ENCODE measurements at regions not wholly inside any gene's neighbourhood (a gene's known extent, or its start where the extent isn't known, plus 50 kb on each side); places are given as distances from the start of the nearest gene placed in this dataset.

DNA sequence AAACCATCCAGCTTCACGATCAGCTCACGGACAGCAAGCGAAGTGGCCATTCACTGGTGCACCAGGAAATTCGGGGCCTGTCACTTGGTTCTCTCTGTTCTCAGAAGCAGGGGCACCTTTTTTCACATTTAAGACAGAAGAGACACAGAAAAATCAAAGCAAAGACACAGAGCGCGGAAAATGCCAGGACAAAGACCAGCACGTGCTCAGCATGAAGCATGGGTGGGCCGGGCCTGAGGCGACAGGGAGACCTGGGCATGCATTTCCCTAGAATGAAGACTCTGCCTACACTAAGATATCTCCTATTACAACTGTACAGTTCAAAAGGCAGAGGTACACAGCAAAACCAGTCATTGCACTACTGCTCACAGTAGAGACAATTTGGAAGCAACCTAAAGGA is 117.4 kb upstream of the ID2 start:
- no peak for DNase-seq

GRCh38 chr2:8565399-8566154 is 116.3 kb upstream of the ID2 start:
- DNase-seq, result no peak

DNA sequence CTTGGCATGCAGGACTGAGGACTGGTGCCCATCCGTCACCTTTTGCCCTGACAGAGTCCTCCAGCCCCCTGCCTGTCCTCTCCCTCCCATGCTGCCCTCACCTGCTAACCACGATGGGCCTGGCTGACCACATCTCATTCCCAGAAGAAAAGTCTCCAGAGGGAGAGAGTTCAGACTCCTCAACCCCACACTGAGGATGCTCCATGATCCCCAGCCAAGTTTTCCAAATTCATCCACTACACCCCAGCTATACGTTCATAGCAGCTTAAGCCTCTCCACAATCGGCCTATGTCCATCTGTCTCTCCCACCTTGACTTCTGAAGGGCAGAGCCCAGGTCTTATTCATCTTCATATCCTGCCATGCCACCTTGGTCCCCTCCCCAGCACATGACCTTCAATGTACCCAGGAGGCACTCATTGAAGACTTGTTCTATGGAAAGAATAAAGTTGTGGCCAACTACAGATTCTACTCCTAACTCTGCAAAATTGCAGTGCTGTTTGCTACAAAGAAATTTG is 115.6 kb upstream of the ID2 start:
- no peak for DNase-seq

DNA sequence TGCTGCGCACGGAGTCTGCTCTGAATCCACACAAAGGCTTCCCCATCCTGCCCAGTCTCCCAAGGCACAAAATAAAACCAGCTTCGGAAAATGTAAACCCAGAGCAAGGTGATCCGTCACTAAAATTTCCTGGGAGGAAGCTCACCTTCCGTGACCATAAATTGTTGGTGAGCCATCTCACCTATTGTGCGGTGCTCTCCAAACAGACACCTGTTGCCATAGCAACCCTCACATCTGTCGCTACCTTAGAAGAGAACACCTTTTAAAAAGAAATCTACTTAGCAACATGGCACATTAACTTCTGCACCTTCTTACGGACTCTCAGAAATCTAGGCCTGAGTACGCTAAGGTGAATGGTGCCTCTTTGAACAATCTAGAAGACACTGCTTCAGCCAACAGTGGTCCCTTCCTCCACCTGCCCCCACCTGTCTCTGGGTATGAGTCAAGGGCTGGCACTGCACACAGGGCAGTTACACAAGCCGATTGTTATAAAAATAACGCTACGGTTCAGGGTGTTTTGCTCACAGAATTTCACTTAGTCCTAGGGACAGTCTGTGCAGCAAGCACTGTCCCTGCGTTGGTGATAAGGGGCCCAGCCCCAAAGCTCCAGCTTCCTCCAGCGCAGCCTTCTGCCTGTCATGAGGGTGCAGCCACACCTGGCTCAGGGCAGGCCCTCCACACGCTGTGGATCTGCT is 114.9 kb upstream of the ID2 start:
- DNase-seq, result no peak

GRCh38 chr2:8567469-8568260 is 114.2 kb upstream of the ID2 start:
- DNase-seq, result no peak

DNA sequence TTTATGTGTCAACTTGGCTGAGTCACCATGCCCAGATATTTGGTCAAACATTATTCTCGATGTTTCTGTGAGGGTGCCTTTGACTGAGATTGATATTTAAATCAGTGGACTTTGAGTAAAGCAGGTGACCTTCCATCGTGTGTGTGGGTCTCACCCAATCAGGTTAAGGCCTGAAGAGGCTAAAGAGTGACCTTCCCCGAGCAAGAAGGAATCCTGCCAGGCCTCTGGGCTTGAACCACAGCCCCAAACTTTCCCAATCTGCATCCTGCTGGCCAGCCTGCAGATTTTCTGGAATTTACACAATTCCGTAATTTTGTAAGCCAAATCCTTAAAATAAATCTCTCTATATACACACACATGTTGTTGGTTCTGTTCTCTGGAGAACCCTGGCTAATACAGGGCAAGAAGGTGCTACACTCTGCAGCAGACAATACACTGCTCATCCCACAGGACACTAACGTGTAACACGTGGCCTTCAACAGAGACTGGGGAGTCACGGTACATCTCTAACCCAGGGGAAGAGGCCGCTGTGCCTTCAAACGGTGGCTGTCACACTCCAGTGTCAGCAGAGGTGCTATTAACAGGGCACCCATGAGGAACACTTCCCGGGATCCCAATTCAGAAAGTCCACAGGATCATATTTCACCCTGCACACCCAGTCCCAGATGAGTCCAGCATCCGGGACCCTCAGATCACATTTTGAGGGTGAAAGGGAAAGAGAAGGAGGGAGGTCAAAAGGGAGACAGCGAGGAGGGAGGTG is 113.1 kb upstream of the ID2 start:
- no peak for DNase-seq

GRCh38 chr2:8569332-8569930 is 112.4 kb upstream of the ID2 start:
- no peak for DNase-seq

GRCh38 chr2:8570637-8571036 is 111.2 kb upstream of the ID2 start:
- no peak for DNase-seq

DNA sequence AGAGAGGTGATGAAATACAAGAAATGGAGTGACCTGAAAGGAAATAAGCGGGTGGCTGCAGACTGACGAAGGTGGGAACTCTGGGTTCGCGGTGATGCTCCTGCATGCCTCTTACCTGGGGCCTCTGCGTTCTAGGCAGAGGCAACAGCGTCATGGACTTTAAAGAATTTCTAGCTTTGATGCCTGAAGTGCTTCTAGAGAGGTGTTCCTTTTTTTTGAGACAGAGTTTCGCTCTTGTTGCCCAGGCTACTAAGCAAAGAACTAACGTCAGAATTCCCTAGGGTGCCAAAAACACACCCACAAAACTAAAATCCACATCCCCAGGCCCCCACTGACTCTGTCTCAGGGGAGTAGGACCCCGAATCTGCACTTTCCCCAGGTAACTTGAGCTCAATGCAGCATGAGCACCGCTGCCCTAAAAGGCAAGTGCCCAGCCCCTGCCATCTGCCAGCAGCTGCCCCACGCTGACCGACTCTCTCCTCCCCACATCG is 110.5 kb upstream of the ID2 start:
- no peak for DNase-seq

DNA sequence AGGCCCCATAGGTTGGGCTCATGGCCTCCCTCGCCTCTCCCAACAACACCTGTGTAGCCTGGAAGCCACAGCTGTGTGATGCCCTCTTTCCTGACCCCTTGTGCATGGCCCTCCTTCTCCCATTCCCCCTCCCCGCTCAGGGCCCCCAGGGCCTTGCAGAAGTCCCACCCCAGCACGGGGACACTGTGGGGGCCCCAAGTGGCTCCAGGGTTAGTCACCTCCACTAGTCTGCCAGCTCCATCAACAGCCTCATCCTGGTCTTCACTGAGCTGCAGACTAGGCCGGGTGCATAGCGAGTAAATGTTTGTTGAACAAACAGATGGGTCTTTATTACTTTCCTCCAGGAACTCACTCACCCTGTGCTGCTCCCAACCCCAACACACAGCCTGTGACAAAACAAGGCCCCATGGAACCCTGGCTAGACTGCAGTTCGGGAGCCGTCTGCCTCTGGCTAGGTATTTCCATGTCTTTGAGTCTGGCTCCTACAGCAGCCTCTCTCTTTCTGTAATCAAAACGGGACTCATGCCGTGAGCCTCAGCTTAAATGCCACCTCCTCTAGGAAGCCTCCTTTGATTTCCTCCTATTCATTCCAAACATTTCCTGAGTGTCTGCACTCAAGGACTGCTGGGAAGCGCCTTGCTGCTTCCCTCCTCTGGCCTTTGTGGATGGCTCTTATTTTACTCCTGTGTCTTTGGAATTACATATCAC is 109.9 kb upstream of the ID2 start:
- DNase-seq, result no peak

DNA sequence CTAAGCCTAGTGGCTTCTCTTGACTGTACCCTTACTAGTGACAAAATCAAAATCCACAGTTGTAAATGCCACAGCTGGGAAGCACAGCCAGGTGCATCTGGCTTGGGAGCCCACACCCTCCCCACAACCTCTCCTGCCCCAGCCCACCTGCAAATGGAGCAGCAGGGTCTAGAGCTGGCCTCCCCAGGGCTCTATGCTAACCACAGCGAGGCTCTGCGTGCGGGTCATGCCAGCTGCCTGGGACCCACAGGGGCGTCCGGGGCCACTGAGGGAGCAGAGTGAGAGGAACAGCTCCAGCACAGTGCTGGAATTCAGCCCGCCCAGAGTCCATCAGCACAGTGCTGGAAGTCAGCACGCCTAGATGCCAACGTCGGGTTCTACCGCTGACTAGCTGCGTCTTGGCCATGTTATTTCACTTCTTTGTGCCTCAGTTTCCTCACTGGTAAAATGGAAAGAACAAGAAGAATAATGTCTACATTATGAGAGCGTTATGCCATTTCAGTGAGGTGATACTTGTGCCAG is 109.1 kb upstream of the ID2 start:
- no peak for DNase-seq

- DNase-seq, result no peak
Observed at GRCh38 chr2:8573234-8573941, 108.5 kb upstream of the ID2 start.

DNA sequence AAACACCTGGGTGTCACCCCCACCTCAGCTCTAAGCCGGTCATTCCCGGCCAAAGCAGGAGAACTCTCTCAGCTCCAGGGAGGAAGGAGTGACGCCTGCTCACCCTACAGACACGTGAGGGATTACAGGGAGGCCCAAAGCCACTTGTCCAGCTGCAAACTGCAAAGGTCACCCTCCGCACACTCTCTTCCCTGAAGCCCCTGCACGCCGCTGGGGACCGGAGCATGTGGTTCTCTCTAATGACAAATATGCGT is 108.0 kb upstream of the ID2 start:
- DNase-seq, result no peak

DNA sequence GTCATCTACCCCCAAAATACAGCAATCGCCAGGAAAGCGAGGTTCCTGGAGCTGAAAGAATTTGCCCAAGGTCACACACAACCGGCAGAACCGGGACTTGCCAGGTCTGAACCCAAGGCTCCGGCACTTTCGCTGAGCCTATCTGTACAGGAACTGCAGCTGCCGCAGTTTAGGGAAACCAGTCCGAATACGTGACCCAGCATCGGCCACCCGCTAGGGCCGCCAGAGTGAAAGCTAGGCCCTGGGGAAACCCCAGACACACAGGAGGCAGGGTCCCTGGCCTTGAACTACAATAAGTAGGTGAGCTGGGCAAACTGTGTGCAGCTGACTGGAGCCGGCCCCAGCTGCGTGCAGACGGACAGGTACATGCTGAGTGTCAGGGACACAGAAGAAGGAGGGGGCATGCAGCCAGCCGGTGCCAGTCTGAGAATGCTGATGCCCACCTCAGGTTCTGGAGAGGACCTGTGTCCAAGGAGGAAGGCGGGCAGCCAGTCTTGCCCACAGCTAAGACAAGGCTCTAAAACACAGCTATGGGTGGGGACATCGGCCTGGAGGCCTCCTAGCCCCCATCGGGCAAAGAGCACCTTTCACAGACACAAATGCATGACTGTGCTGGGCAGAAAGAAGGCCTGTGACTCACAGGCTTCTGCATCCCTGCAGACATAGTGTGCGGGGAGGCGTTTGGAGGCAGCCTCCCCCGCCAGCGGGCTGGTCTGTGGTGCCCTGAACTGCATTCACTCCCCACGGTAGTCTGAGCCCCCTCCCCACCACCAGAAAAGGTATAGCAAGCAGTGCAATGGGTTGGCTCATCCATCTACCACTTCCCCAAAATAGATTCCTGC is 107.4 kb upstream of the ID2 start:
- DNase-seq, result no peak

- peak; percentile 10 for DNase-seq
Observed at GRCh38 chr2:8575038-8575833, 106.6 kb upstream of the ID2 start.

- no peak for DNase-seq
Observed at GRCh38 chr2:8575834-8576423, 105.9 kb upstream of the ID2 start.

DNA sequence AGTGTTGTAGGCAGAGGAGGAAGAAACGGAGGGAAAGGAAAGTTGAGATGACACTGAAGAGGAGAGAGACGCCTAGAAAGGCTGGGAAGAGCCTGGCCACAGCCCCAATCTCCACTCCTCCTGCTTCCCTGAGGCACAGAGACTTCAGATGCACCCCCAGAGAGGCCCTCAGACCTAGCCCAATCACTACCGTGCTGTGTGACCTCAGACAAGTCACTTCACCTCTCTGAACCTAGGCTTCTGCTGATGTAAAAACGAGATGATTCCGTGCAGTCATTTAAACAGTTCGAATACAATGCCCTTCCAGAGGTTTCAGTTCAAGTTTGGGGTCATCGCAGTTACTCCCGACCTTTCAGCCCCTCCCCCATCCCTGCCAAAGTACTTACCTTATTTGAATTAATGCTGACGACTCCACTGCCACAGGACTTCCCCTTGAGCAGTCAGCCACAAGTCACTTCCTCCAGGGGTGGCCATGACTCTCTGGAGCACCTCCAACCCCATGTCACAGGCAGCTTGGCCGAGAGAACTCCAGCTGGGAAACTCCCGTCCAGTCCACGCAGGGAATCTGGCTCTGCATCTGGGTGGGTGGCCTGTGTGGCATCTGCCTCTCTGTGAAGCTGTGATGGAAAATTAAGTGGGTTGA is 105.2 kb upstream of the ID2 start:
- no peak for DNase-seq

DNA sequence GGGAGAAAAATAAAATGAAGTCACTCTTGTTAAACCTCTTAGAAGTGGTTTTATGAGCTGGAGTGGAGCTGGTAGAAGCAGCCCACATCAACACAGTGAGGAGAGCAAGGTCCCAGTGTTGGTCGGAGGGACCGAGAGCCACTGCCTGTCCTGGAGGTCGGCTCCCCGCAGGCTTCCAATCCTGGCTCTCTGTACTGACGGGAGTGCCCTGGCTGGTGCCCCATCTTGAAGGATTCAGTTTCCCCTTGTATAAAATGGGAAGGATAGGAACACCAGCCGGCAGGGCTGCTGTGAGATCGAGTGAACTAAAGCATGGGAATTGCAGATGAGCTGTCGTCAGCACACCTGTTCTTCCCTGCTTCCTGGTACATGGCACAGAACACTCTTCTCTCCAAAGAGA is 104.3 kb upstream of the ID2 start:
- DNase-seq, result no peak
